Pancreas (tissue), 10 donors: ENCODE measurements at regions not wholly inside any gene's neighbourhood (a gene's known extent, or its start where the extent isn't known, plus 50 kb on each side); places are given as distances from the start of the nearest gene placed in this dataset.
A peak's percentile ranks its signal among the peaks of the same experiment; 100 is the strongest.

ENCODE experiments used
- ATAC-seq, 4 donors: fragments of 200-7000 bp; cut with Tn5 transposase; one replicate each; pipeline versions ENCODE4 v1.8.0 to v1.9.1; 2020; ENCODE audit warnings: mild to moderate bottlenecking in 4 of 4, moderate library complexity in 4 of 4
- DNase-seq, 6 donors: peaks; one replicate each; pipeline ENCODE4 v3.0.0-alpha.2; 2020
- FAIRE-seq: peaks from 2 replicates; lab custom pipeline; 2012; peaks lifted over from hg19 to GRCh38; lab: Jason Lieb, UNC
- H3K27ac ChIP-seq, 4 donors: fragments of 200-600 bp; sonication (generic); 1 replicate in 3 of 4; 2 replicates in 1 of 4; pipeline versions ENCODE4 v1.5.0 to v1.8.0; 2020
- H3K27me3 ChIP-seq, 4 donors: fragments of 200-600 bp; one replicate each; pipeline ENCODE4 v1.8.0; 2021
- H3K36me3 ChIP-seq, 3 donors: fragments of 200-600 bp; sonication (generic) in 1 of 3; one replicate each; pipeline versions ENCODE4 v1.5.0 to v1.8.0; 2020 to 2021
- H3K4me1 ChIP-seq, 3 donors: fragments of 200-600 bp; one replicate each; pipeline ENCODE4 v1.8.0; 2021
- H3K4me3 ChIP-seq, 4 donors: fragments of 200-600 bp; sonication (generic) in 2 of 4; one replicate each; pipeline versions ENCODE4 v1.5.0 to v1.8.0; 2020 to 2021
- H3K9me3 ChIP-seq, 4 donors: fragments of 200-600 bp; one replicate each; pipeline ENCODE4 v1.8.0; 2021
- WGBS, 2 donors: extraction: QIAGEN DNeasy Blood & Tissue Kit; methylation state at CpG; one replicate each; pipeline ENCODE4 v1.1.7; 2013; 5-methylcytosine and 5-hydroxymethylcytosine counted together
- intact Hi-C, 3 donors: fragments of 100-400 bp; cut with DNase I; formaldehyde crosslinking; loops; one replicate each; pipeline versions ENCODE4 v1.11.1 to v1.14.2; 2022
- TF ChIP-seq, protein P1 (sequence below), 4 donors: fragments of 200-600 bp; sonication (generic) in 3 of 4; IDR thresholded peaks; one replicate each; pipeline versions ENCODE4 v1.5.0 to v1.8.0; 2021; ENCODE audit warnings: antibody characterized with exemption in 4 of 4
- donor health status: healthy with polysubstance abuse.
- donor health status: DM: no; HTN: no; CAD: no; lungs with moderate emphysema.
- donor health status: DM: no; HTN: no; CAD: no.
- donor health status: control.
- donor health status: control.
- donor health status: Bipolar disorder and iron deficiency.
- donor health status: DM: yes; HTN: yes; CAD: no.
- donor health status: DM: no; HTN: no; CAD: no.
- donor health status: DM: no; HTN: no; CAD: no.
- donor health status: DM: yes; HTN: yes; CAD: no.

DNA sequence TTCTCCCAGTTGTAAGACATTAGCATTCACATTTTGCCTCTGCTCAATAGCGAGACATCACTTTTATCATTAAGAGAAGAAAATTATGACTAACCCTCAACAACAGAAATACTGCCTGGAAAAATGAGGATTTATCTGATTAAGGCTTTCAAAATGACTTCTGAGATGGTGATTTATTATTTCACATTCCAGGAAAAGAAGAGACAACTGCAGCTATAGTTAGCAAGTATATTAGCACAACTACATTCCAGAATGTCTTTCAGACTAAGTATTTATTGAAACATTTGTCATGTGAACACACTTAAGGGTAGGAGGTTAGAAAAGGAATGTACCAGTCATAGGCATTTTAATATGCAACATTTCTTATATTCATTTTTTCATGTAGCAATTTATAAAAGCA is 162.0 kb downstream of the IQUB start:
- intact Hi-C loops, result no loop called here
- H3K27me3 ChIP-seq, result no peaks in the 10 kb centered on the region
- H3K4me3 ChIP-seq, result no peak overlapping the region
- no peaks in the 10 kb centered on the region for H3K9me3 ChIP-seq
- TF ChIP-seq, protein P1, sequence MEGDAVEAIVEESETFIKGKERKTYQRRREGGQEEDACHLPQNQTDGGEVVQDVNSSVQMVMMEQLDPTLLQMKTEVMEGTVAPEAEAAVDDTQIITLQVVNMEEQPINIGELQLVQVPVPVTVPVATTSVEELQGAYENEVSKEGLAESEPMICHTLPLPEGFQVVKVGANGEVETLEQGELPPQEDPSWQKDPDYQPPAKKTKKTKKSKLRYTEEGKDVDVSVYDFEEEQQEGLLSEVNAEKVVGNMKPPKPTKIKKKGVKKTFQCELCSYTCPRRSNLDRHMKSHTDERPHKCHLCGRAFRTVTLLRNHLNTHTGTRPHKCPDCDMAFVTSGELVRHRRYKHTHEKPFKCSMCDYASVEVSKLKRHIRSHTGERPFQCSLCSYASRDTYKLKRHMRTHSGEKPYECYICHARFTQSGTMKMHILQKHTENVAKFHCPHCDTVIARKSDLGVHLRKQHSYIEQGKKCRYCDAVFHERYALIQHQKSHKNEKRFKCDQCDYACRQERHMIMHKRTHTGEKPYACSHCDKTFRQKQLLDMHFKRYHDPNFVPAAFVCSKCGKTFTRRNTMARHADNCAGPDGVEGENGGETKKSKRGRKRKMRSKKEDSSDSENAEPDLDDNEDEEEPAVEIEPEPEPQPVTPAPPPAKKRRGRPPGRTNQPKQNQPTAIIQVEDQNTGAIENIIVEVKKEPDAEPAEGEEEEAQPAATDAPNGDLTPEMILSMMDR (IDR thresholded peaks at IDR 0.05), result no peak
- no peaks in the 10 kb centered on the region for H3K36me3 ChIP-seq
- H3K4me1 ChIP-seq, result no peaks in the 10 kb centered on the region
- no peak for ATAC-seq
- WGBS, 2 donors, result 49 to 57% methylated on average over 1 of the region's 1 CpG
- no peak overlapping the region for H3K27ac ChIP-seq
- DNase-seq, result no peak
- no peak for FAIRE-seq

DNA sequence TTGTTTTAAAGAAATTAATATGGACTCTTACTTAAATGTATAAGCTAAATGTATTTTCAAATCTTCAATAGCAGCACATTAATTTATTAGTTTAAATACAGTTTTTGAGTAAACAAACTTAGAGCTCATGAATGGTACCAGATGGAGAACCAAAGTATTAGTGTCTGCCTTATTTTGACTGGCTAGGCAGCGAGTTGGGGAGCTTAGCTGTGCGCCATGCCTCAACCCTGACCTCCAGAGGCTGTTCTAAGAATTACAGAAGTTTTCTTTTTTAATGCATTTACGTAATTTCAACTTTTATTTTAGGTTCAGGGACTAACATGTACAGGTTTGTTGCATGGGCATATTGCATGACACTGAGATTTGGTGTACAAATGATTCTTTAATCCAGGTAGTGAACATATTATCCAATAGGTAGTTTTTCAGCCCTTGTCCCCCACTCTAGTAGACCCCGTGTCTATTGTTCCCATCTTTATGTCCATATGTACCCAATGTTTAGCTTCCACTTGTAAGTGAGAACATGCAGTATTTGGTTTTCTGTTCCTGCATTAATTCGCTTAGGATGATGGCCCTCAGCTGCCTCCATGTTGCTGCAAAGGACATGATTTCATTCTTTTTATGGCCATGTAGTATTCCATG is 166.8 kb downstream of the IQUB start:
- Histone ChIP-seq H3K27me3 (no peaks in the 10 kb centered on the region), H3K36me3 (no peaks in the 10 kb centered on the region), H3K4me3 (no peak overlapping the region), H3K27ac (no peak overlapping the region), H3K4me1 (no peaks in the 10 kb centered on the region), H3K9me3 (no peaks in the 10 kb centered on the region)
- WGBS, 2 donors, result 28 to 29% methylated on average over 5 of the region's 5 CpGs
- DNase-seq (peak in 3 of 6 donors; percentile 7 to 26 (median 22)), ATAC-seq (peak; percentile 81 to 97 (median 94)), FAIRE-seq (peak; percentile 73)
- TF ChIP-seq, protein P1 (IDR thresholded peaks at IDR 0.05), result peak; percentile 34 to 54 (median 44)
- intact Hi-C loops, result no loop called here

DNA sequence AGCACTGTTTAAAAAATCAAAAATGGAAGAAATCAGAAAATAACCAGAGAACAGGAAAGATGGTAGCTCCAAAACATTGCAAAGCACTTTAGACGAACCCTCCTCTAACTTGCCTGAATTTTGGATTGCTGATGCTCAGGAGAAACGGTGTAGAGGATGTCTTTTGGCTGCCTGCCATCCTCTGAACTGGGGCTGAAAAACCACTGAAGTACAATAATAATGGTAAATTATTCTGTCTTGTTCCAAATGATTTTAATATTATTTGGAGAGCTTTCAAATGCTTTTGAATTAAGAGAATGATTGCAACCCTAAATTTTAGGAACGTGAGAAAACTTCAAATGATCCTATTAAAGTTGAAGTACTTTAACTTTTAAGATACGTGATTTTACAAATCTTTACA is 167.3 kb upstream of the SLC13A1 start:
- no peak for FAIRE-seq
- Histone ChIP-seq H3K36me3 (no peaks in the 10 kb centered on the region), H3K4me1 (no peaks in the 10 kb centered on the region), H3K4me3 (no peak overlapping the region), H3K9me3 (no peaks in the 10 kb centered on the region), H3K27me3 (no peaks in the 10 kb centered on the region), H3K27ac (no peak overlapping the region)
- DNase-seq, result no peak
- TF ChIP-seq, protein P1 (IDR thresholded peaks at IDR 0.05), result no peak
- no peak for ATAC-seq
- WGBS, 2 donors, result 50 to 52% methylated on average over 4 of the region's 4 CpGs
- intact Hi-C loops, result no loop called here

DNA sequence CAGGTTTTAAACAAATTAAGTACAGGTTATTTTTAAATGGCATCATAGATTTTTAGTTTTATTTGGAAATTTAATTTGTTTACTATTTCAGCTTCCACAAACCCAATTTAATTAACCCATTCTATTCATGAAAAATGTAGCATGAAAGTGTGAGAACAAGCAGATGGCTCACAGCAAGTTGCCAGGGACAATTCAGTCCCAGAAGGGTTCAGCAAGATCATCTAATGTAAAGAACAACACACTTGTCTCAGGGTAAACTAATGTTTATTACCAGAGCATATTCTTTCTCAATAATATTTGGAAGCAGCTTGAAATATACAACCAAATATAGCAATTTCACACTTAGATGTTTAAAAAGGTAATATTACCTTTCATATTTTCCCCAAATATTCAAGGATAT is 166.9 kb upstream of the SLC13A1 start:
- Histone ChIP-seq H3K4me3 (no peak overlapping the region), H3K27ac (no peak overlapping the region), H3K9me3 (no peaks in the 10 kb centered on the region), H3K27me3 (no peaks in the 10 kb centered on the region), H3K4me1 (no peaks in the 10 kb centered on the region), H3K36me3 (no peaks in the 10 kb centered on the region)
- TF ChIP-seq, protein P1 (IDR thresholded peaks at IDR 0.05), result no peak
- no peak for ATAC-seq
- DNase-seq, result no peak
- FAIRE-seq, result no peak
- intact Hi-C loops, result no loop called here

DNA sequence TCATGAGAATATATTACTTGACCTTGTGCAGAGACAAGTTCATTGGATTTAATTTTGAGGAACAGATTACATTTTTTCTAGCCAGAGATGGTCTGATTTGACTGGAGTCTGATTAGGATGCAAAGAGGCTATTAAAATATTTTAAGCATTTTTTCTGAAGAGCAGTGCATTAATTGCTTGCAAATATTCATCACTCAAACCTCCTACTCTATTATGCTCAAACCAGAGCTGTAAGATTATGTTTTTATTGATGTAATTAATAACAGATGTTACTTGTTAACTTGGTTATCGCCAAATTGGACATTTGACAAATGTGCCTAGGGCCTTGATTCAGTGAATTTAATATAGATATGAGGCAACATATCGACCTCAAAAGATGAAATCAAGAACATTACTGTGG is 160.9 kb upstream of the SLC13A1 start:
- ATAC-seq (no peak), FAIRE-seq (no peak), DNase-seq (no peak)
- no peak overlapping the region for H3K27ac ChIP-seq
- TF ChIP-seq, protein P1 (IDR thresholded peaks at IDR 0.05), result no peak
- 21 to 28% methylated on average over 2 of the region's 2 CpGs for WGBS, 2 donors
- peaks cover 0 to 3% (median 0%) of the 10 kb centered on the region in 3 donors for H3K4me1 ChIP-seq
- intact Hi-C loops, result no loop called here
- H3K27me3 ChIP-seq, result no peaks in the 10 kb centered on the region
- H3K36me3 ChIP-seq, result no peaks in the 10 kb centered on the region
- H3K4me3 ChIP-seq, result no peak overlapping the region
- H3K9me3 ChIP-seq, result no peaks in the 10 kb centered on the region
